ENCODE measurements at regions not wholly inside any gene's neighbourhood (a gene's known extent, or its start where the extent isn't known, plus 50 kb on each side); places are given as distances from the start of the nearest gene placed in this dataset.

GRCh38 chr3:139107424-139108252 lies 62.9 kb upstream of the PRR23C start:
- TF ChIP-seq CTCF (IDR thresholded peaks at IDR 0.05) (no peak), POLR2A (IDR thresholded peaks at IDR 0.05) (no peak)
